ENCODE measurements at regions not wholly inside any gene's neighbourhood (a gene's known extent, or its start where the extent isn't known, plus 50 kb on each side); places are given as distances from the start of the nearest gene placed in this dataset.

- no peak for TF ChIP-seq CTCF (conservative IDR thresholded peaks at IDR 0.05; ENCODE audit: low read length)
- TF ChIP-seq EZH2phosphoT487 (IDR thresholded peaks at IDR 0.05; ENCODE audit: borderline replicate concordance, low read depth, low read length) = no peak
These were observed 422.6 kb downstream of the MAN2A1 start for GRCh38 chr5:110112348-110112747.
